ENCODE measurements at regions not wholly inside any gene's neighbourhood (a gene's known extent, or its start where the extent isn't known, plus 50 kb on each side); places are given as distances from the start of the nearest gene placed in this dataset.

GRCh38 chr12:107282628-107283027, 189.3 kb upstream of the CRY1 start:
- DNase-seq (ENCODE audit: low read depth), result no peak
- no peak overlapping the region for H3K4me3 ChIP-seq (ENCODE audit: control insufficient read depth, low read depth, low read length)
- TF ChIP-seq, protein P1, sequence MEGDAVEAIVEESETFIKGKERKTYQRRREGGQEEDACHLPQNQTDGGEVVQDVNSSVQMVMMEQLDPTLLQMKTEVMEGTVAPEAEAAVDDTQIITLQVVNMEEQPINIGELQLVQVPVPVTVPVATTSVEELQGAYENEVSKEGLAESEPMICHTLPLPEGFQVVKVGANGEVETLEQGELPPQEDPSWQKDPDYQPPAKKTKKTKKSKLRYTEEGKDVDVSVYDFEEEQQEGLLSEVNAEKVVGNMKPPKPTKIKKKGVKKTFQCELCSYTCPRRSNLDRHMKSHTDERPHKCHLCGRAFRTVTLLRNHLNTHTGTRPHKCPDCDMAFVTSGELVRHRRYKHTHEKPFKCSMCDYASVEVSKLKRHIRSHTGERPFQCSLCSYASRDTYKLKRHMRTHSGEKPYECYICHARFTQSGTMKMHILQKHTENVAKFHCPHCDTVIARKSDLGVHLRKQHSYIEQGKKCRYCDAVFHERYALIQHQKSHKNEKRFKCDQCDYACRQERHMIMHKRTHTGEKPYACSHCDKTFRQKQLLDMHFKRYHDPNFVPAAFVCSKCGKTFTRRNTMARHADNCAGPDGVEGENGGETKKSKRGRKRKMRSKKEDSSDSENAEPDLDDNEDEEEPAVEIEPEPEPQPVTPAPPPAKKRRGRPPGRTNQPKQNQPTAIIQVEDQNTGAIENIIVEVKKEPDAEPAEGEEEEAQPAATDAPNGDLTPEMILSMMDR (IDR thresholded peaks at IDR 0.05; ENCODE audit: control insufficient read depth, insufficient read depth, low read depth, low read length, missing control alignments), result no peak

- no peak for DNase-seq (ENCODE audit: low read depth)
- TF ChIP-seq, protein P1 (IDR thresholded peaks at IDR 0.05; ENCODE audit: control insufficient read depth, insufficient read depth, low read depth, low read length, missing control alignments), result no peak
- H3K4me3 ChIP-seq (ENCODE audit: control insufficient read depth, low read depth, low read length), result no peak overlapping the region
These were observed 190.3 kb upstream of the CRY1 start for GRCh38 chr12:107283652-107284051.

GRCh38 chr12:107284692-107285091, 191.3 kb upstream of the CRY1 start:
- no peak overlapping the region for H3K4me3 ChIP-seq (ENCODE audit: control insufficient read depth, low read depth, low read length)
- no peak for DNase-seq (ENCODE audit: low read depth)
- TF ChIP-seq, protein P1 (IDR thresholded peaks at IDR 0.05; ENCODE audit: control insufficient read depth, insufficient read depth, low read depth, low read length, missing control alignments), result no peak

DNA sequence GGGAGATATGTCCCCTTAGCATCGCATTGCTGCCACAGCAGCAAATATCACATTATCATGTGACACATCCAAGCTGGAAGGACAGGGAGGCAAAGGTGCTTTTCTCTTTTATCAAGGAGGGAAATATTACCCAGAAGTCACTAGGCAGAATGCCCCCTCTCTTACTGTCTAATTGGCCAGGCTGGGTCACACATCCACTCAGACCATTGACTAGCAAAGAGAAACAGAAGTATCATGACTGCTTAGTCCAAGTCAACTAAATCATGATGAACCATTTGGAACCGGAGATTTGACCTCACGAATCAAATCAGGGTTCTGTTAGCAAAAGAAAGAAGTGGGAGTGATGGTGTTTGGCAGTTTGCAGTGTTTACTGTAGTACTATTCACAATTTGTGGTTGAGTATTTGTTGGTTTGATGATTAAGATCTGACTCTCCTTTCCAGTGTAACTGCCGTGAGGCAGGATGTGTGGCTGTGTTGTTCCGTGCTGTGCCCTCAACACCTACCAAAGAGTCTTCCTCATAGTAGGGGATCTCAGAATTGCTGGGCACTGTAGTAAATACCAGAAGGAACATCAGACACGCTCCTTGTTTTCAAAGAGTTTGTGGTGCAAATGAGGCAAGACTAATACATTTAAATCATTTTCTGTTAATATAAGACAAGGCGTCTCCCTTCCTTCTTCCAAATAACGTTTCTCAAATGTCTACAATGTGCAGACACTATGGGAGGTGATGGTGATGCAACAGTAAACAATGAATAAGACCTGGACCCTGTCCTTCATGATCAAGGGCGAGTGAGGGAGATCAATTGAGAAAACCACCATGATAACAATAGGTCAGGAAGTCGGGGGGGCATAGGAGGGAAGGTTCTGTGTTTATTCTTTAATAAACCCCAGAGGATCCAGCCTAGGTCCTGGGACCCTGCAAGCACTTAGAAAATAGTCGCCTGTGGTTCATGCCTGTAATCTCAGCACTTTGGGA, 194.4 kb upstream of the CRY1 start:
- H3K4me3 ChIP-seq (ENCODE audit: control insufficient read depth, low read depth, low read length), result no peak overlapping the region
- no peak for DNase-seq (ENCODE audit: low read depth)
- TF ChIP-seq, protein P1 (IDR thresholded peaks at IDR 0.05; ENCODE audit: control insufficient read depth, insufficient read depth, low read depth, low read length, missing control alignments), result no peak

DNA sequence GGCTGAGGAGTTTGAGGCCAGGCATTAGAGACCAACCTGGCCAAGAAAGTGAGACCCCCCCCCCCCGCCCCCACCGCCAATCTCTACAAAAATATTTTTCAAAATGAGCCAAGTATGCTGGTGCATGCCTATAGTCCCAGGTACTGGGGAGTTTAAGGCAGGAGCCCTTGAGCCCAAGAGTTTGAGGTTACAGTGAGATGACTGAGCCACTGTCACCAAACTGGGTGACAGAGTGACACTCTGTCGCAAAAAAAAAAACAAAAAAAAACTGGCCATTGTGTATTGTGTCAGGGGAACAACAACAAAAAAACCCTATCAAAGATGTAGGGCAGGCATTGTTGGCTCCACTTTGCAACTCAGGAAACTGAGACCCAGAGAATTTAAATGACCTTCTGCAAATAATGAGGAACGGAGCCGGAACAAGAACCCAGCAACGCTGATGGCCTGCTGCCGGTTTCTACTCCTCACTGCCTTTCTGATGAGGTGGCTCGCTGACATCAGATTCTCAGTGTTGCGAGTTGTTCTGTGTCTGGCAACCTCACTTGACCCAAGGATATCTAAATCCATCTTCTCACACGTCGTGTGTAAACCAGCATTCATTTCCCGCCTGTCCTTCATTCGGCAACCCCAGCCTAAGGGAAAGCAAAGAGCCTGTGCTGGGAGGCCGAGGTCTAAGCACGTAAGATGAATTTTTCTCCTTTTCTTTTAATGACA, 195.2 kb upstream of the CRY1 start:
- no peak overlapping the region for H3K4me3 ChIP-seq (ENCODE audit: control insufficient read depth, low read depth, low read length)
- TF ChIP-seq, protein P1 (IDR thresholded peaks at IDR 0.05; ENCODE audit: control insufficient read depth, insufficient read depth, low read depth, low read length, missing control alignments), result no peak
- no peak for DNase-seq (ENCODE audit: low read depth)

DNA sequence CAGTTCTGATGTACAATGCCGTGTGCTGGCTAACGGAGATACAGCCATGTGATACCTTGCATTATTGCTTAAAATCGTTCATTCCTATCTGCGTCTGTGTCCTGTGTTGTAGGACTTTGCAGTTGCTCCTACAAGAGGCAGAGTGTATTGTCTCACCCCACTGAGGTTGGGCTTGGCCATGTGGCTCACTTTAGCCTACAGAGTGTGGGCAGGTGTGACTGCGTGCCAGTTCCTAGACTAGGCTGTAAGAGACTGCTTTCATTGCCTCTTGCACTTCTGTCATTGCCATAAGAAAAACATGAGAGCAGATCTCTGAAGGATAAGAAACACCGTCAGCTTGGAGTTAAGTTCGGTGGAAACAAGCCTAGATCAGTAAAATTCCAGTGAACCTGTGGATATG, 197.7 kb upstream of the CRY1 start:
- TF ChIP-seq, protein P1 (IDR thresholded peaks at IDR 0.05; ENCODE audit: control insufficient read depth, insufficient read depth, low read depth, low read length, missing control alignments), result no peak
- no peak for DNase-seq (ENCODE audit: low read depth)
- H3K4me3 ChIP-seq (ENCODE audit: control insufficient read depth, low read depth, low read length), result no peak overlapping the region

All from AG09309 (cell line).